ENCODE measurements at regions not wholly inside any gene's neighbourhood (a gene's known extent, or its start where the extent isn't known, plus 50 kb on each side); places are given as distances from the start of the nearest gene placed in this dataset.

DNA sequence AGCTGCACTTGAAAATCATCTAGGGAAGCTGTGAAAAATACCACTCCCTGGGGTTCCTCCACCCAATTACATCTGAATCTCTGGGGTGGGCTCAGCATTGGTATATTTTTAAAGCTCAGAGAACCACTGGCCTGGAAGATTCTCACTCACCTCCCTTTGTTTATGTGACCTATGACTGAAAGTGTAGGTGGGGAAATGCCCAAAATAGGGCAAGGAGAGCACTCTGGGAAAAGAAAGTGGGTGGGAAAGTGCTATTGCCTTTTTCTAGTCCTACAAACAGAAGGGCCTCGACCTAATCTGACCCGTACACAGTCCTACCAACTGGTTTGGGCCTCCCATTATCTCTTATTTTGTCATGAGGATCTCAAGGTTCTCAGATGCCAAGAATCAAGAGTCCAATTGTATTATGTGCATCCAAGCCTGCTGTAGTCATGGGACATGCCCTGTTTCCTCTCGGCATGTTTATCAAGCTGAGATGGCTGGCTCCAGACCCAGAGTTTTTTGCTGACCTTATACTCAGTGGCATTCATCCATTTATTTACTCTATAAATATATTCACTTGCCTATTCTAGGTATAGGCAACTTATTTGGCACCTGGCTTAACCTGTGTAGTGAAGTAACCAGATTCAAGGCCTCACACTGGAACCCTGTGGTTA lies 483.7 kb downstream of the ENC1 start:
- TF ChIP-seq, protein P1, sequence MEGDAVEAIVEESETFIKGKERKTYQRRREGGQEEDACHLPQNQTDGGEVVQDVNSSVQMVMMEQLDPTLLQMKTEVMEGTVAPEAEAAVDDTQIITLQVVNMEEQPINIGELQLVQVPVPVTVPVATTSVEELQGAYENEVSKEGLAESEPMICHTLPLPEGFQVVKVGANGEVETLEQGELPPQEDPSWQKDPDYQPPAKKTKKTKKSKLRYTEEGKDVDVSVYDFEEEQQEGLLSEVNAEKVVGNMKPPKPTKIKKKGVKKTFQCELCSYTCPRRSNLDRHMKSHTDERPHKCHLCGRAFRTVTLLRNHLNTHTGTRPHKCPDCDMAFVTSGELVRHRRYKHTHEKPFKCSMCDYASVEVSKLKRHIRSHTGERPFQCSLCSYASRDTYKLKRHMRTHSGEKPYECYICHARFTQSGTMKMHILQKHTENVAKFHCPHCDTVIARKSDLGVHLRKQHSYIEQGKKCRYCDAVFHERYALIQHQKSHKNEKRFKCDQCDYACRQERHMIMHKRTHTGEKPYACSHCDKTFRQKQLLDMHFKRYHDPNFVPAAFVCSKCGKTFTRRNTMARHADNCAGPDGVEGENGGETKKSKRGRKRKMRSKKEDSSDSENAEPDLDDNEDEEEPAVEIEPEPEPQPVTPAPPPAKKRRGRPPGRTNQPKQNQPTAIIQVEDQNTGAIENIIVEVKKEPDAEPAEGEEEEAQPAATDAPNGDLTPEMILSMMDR (IDR thresholded peaks at IDR 0.05 in 2 of 3, conservative IDR thresholded peaks at IDR 0.05 in 1 of 3; ENCODE audit: control insufficient read depth in 2 of 3, extremely low read depth in 1 of 3, insufficient read depth in 1 of 3, low read depth in 3 of 3, low read length in 3 of 3): no peak
- TF ChIP-seq, protein P2, sequence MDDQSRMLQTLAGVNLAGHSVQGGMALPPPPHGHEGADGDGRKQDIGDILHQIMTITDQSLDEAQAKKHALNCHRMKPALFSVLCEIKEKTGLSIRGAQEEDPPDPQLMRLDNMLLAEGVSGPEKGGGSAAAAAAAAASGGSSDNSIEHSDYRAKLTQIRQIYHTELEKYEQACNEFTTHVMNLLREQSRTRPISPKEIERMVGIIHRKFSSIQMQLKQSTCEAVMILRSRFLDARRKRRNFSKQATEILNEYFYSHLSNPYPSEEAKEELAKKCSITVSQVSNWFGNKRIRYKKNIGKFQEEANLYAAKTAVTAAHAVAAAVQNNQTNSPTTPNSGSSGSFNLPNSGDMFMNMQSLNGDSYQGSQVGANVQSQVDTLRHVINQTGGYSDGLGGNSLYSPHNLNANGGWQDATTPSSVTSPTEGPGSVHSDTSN (IDR thresholded peaks at IDR 0.05; ENCODE audit: insufficient replicate concordance, low read depth, low read length): no peak
- TF ChIP-seq BRCA1 (IDR thresholded peaks at IDR 0.05; ENCODE audit: low read depth, low read length) (no peak), HDAC6 (IDR thresholded peaks at IDR 0.05; ENCODE audit: unreplicated experiment) (no peak), TCF12 (IDR thresholded peaks at IDR 0.05; ENCODE audit: low read depth, low read length) (no peak), CBFB (IDR thresholded peaks at IDR 0.05; ENCODE audit: low read depth) (no peak)
- TF ChIP-seq, protein P3, sequence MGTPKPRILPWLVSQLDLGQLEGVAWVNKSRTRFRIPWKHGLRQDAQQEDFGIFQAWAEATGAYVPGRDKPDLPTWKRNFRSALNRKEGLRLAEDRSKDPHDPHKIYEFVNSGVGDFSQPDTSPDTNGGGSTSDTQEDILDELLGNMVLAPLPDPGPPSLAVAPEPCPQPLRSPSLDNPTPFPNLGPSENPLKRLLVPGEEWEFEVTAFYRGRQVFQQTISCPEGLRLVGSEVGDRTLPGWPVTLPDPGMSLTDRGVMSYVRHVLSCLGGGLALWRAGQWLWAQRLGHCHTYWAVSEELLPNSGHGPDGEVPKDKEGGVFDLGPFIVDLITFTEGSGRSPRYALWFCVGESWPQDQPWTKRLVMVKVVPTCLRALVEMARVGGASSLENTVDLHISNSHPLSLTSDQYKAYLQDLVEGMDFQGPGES (IDR thresholded peaks at IDR 0.05): no peak
